ENCODE measurements at regions not wholly inside any gene's neighbourhood (a gene's known extent, or its start where the extent isn't known, plus 50 kb on each side); places are given as distances from the start of the nearest gene placed in this dataset.

GRCh38 chr5:163772241-163772640 lies 266.8 kb downstream of the MAT2B start:
- TF ChIP-seq CTCF (IDR thresholded peaks at IDR 0.05; ENCODE audit: low read depth, low read length, missing input control) (no peak), HNF4G (IDR thresholded peaks at IDR 0.05) (no peak), MAX (IDR thresholded peaks at IDR 0.05) (no peak), TAF1 (conservative IDR thresholded peaks at IDR 0.05) (no peak)

Measured in liver (tissue), 3 donors.